ENCODE measurements at regions not wholly inside any gene's neighbourhood (a gene's known extent, or its start where the extent isn't known, plus 50 kb on each side); places are given as distances from the start of the nearest gene placed in this dataset.

DNA sequence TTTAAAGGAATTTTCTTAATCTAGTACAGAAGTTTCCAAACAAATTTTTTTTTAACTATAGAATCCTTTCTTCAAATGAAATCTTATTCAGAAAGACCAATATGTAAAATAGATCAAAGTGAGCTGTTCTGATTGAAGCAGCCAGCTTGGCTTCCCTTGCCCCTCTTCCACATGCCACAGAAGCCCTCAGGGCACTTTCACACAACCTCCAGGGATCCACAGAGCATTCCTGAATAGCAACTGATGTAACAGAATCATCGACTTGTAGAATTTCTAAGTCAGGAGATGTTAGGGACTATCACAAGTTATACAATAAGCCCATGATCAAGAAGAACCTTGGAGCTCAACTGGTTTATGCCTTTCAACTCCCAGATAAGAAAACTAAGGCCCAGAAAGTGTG, 427.8 kb upstream of the C9orf72 start:
- TF ChIP-seq RCOR1 (IDR thresholded peaks at IDR 0.05; ENCODE audit: borderline replicate concordance in 1 of 2, low read depth in 2 of 2, low read length in 2 of 2) = no peak
- no peak for TF ChIP-seq MAFG (tag; conservative IDR thresholded peaks at IDR 0.05)
- TF ChIP-seq NR2C2 (CRISPR knock-in tag; IDR thresholded peaks at IDR 0.05) = no peak
- no peak for TF ChIP-seq NR2C2 (tag; IDR thresholded peaks at IDR 0.05)
- TF ChIP-seq, protein P1, sequence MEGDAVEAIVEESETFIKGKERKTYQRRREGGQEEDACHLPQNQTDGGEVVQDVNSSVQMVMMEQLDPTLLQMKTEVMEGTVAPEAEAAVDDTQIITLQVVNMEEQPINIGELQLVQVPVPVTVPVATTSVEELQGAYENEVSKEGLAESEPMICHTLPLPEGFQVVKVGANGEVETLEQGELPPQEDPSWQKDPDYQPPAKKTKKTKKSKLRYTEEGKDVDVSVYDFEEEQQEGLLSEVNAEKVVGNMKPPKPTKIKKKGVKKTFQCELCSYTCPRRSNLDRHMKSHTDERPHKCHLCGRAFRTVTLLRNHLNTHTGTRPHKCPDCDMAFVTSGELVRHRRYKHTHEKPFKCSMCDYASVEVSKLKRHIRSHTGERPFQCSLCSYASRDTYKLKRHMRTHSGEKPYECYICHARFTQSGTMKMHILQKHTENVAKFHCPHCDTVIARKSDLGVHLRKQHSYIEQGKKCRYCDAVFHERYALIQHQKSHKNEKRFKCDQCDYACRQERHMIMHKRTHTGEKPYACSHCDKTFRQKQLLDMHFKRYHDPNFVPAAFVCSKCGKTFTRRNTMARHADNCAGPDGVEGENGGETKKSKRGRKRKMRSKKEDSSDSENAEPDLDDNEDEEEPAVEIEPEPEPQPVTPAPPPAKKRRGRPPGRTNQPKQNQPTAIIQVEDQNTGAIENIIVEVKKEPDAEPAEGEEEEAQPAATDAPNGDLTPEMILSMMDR (IDR thresholded peaks at IDR 0.05 in 2 of 3, conservative IDR thresholded peaks at IDR 0.05 in 1 of 3; ENCODE audit: insufficient read depth in 2 of 3, low read depth in 1 of 3, low read length in 3 of 3) = no peak
- TF ChIP-seq CHCHD3 (CRISPR knock-in tag; IDR thresholded peaks at IDR 0.05) = no peak
- no peak for TF ChIP-seq ZNF77 (CRISPR knock-in tag; IDR thresholded peaks at IDR 0.05)
- no peak for TF ChIP-seq HMG20A (CRISPR knock-in tag; conservative IDR thresholded peaks at IDR 0.05)
- TF ChIP-seq ZNF274 (IDR thresholded peaks at IDR 0.05; ENCODE audit: borderline replicate concordance, low read depth, low read length) = no peak
- no peak for TF ChIP-seq FOXK2 (conservative IDR thresholded peaks at IDR 0.05 in 1 of 2, IDR thresholded peaks at IDR 0.05 in 1 of 2; ENCODE audit: low read depth in 2 of 2)
- TF ChIP-seq CHAMP1 (IDR thresholded peaks at IDR 0.05) = no peak
- no peak for TF ChIP-seq CBX1 (IDR thresholded peaks at IDR 0.05; ENCODE audit: low read depth)
- TF ChIP-seq SRF (CRISPR knock-in tag; IDR thresholded peaks at IDR 0.05) = no peak
- TF ChIP-seq NR1H2 (CRISPR knock-in tag; IDR thresholded peaks at IDR 0.05) = no peak

Measured in K562 (cell line).